HG02763 (cell line): ENCODE measurements at regions not wholly inside any gene's neighbourhood (a gene's known extent, or its start where the extent isn't known, plus 50 kb on each side); places are given as distances from the start of the nearest gene placed in this dataset.

ENCODE experiments used
- ATAC-seq: cut with Tn5 transposase; IDR thresholded peaks from one replicate; pipeline ENCODE4 v1.9.1; 2021; ENCODE audit warnings: mild to moderate bottlenecking, moderate library complexity; ENCODE audit not compliant: unreplicated experiment

DNA sequence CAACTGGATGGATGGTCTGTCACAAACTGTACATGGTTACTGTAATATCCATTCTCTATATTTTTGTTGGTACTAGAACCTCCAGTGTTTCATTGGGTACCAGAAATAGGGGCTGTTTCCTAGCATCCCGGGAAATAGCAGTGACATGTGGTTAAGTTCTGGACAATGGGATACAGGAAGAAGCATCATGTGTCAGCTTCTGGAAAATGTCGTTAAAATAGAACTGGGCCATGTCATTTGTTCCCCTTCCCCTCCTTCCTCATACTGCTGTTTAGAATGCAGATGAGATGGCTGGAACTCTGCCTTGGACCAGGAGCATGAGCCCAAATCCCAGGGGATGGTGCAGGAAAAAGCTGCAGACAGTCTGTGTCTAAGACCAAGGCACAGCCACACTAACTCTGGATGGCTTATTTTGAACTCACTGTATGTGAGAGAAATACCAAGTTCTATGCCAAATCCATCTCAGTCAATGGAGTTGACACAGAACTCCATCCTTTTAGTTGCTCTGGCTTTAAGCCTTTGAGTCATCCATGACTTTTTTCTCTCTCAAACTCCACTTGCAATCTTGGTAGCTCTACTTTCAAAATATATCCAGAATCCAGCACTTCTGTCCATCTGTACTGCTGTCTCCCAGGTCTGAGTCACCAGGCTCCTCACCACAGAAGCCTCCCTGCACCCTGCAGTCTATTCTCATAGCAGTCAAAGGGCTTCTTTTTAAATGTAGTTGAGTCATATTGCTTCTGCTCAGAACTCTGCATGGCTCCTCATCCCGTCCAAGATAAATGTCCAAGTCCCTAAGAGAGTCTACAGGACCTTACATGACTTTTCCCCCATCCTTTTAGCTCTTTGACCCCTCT, 184.2 kb downstream of the NSG2 start:
- ATAC-seq: no peak

DNA sequence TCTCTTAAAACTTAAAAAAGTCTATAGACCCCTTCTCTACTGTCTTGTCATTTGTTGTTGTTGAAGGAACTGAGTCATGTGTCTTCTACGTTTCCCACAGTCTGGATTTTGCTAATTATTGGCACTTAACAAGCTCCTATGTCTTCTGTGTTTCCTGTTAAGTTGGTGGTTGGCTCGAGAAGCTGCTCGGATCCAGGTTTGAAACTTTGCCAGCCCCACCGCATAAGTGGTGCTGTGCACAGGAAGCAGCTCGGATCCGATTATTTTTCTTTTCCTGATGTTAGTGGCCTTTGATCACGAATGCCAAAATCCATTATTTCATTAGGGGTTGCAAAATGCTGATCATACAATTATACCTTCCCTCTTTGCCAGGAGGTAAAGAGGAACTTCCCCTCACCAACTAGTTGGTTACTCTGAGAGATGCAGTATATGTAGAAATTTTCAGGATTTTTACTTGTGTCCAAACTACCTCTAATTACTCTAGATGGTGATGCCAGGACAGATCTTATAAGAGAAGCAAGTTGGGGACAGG, 186.5 kb downstream of the NSG2 start:
- ATAC-seq: no peak

DNA sequence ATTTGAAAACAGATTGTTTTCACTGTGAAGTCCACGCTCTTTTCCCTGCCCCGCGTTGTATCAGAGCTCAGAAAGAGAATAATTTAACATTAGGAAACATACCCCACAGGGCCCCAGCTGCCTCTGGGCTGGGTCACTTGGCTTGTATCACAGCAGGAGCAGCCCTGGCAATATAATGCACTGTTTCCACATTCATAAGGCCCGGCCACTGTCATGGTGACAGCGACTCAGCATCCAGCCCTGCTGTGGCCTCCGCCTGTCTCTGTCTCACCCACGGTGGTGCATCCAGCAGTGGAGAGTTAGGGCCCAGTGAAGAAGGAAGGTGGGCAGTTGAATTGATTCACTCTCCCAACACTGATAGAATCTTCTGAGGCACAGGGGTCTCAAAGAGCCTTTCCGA, 188.9 kb downstream of the NSG2 start:
- ATAC-seq: no peak

DNA sequence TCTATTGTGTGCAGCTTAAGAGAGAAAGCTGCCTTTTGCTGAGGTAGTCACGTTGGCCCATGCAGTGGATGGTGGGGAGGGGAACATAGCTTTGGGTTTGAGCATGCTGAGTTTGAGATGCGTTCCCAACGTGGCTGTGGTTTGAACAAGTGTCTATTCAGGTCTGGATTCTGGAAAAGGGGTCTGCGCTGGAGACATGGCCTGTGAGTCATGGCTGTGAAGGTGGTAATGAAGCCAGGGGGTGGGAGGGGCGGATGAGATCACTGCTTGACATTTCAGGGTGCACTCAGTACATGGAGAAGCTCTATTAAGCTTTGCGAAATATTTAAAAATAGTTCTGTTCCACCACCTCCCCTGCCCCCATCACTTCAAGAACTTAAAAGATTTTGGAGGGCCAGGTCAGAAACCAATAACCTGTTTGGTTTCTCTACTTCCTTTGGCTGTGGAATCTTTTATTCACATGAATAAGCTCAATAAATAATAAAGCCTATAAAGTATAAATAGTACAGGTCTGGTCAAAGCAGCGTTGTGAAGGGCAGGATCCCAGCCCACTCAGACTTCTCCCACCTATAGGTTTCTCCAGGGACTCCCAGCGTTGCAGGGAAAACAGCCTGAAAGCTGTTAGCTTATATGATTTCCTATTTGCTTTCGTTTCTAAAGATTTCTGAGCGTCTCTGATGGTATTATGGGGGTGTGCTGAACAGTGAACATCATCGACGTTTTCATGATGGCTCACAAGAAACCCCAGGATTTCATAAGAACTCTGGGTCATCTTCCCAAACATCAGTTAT, 189.9 kb downstream of the NSG2 start:
- ATAC-seq: no peak

DNA sequence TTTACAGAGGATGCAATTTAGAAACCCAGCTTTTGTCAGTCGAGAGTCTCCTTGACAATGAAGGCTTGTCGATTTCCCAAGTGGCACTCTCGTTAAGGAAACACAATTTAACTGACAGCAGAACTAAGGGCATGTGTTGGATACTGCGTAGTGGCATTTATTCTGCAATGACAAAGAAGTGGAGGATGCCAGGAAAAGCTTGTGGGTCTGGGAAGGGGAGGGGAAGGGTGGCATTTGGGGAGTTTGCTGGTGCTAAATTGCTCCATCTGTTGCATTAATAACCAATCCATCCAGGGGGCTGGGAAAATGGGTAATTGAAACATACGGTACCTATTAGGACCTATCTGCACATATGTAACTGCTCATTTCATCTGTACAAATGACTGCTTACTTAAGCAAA, 190.6 kb downstream of the NSG2 start:
- no peak for ATAC-seq

DNA sequence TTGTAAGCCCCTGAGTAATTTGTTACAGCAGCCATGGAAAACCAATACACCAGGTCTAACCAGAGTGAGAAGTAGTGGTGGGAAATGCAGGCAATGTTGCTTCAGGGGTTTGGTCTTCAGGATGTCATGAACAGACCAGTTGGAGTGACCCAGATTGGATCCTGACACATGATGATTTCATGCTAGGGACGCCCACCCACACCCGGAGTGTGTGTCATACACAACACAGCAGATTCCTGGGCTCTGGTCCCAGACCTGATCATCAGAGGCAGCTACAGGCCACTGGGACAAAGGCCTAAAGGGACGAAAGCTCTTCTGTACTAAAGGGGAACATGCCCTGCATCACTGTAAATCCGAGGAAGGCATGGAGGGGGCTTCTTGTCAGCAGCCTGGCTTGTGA, 194.2 kb downstream of the NSG2 start:
- ATAC-seq: no peak

DNA sequence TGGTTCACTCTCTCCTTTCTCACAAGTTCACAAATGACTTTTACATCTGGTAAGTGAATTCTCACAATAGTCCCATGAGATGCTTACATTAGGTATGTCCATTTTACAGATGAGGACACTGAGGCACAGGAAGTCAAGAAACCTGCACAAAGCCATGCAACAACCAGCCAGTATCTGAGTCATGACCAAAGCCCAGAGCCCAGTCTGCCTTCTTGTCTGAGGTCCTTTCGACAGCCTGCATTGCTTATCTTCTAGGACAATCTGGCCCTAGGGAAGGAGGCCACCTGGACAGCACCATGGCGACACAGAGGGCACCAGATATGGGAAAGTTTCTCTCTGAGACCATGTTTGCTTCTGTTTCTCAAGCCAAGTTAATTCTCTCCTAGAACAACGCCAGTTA, 197.1 kb downstream of the NSG2 start:
- ATAC-seq: no peak

DNA sequence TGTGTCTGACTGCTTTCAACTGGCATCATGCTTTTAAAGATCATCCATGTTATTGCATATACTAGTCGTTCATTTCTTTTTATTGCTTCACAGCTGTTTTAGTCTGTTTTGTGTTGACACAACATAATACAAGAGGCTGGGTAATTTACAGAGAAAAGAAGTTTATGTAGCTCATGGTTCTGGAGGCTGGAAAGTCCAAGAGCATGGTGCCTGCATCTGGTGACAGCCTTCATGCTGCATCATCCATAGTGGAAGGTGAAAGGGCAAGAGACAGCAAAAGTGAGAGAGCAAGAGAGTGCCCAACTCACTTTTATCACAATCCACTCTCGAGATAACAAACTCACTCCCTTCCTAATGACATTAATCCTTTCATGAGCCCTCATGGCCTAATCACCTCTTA, 198.4 kb downstream of the NSG2 start:
- no peak for ATAC-seq

DNA sequence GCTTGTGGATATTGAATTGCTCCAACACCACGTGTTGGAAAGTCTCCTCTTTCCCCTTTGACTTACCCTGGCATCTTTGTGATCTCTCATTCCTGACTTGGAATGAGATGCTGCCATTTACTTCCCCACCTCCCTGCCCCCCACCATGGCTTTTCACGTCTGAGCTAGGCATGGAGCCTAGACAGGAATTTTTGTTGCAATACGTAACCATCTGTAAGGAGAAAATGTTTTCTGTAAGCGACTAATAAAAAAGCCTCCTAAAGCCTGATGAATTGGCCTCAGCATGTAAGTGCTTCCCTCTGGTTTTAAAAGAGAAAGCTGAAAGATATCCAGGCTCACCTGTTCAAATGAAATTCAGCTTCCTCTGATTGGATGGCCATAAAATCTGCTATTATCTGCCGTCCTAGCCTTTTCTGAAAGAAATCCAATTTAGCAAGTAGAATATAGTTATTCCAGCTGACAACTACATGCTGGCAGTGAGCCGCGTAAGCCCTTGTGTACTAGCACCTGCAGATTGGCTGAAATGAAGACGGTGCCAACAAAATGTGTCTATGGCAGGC, 200.1 kb downstream of the NSG2 start:
- no peak for ATAC-seq

DNA sequence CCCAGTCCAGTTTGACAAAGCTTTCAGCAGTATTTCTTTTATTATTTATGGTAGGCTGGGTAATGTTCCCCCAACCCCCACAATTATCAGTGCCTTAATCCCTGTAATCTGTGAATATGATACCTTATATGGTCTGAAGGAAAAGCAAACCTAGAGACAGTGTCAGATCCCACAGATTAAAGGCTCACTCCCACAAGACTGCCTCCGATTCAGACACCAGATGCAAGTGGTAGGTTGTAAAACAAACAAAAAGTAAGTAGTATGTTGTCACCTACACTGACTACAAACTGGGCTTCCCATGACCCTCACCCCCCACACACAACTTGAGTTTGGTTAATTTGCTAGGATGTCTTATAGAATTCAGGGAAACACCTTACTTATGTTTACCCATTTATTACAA, 201.2 kb downstream of the NSG2 start:
- no peak for ATAC-seq

DNA sequence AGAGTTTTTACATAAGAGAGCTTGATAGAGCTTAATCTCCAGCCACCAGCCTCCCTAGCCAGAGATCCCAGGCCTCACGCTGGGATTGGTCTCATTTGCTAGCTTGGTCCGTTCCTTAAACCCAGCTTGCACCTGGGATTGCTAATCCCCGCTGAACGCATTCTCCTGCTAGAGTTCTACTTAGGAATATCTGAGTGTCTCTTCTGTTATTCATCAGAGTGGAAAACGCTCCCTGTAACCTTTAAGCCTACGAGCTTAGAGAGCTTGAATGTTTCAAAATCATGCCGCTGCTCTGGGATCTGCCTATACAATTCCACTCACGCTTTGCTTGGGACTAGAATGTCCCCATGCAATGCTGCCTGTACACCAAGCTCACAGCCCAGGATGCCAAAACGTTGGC, 201.8 kb downstream of the NSG2 start:
- ATAC-seq: no peak

DNA sequence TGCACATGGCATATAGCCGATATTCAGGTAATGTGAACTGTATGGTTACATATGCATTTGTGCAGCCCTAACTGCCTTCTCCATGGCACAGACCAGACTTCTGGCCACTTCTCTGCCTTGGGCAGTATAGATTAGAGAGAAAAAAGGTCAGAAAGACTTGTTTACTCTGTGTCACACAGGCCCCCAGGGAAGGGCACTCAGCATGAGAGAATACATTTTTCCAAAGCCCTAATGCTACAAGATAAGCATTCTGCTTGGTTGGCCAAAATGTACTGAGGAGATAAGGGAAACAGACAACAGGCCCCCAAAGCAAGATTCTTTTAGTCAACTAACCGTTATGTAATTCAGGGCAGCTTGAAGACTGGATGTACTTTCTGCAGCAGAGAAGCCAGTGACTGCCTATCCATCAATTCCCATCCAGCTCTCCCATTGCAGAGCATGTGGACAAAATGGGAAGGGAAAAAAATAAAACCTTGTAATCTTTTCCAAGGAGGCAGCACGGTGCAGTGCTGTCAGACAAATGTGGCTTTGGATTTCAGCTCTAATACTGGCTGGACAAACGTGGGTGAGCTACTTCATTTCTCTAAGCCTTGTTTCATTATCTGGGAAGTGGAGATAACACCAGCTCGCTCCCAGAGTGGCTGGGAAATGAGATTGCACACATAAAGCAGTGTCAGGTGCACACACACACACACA, 205.9 kb downstream of the NSG2 start:
- no peak for ATAC-seq

DNA sequence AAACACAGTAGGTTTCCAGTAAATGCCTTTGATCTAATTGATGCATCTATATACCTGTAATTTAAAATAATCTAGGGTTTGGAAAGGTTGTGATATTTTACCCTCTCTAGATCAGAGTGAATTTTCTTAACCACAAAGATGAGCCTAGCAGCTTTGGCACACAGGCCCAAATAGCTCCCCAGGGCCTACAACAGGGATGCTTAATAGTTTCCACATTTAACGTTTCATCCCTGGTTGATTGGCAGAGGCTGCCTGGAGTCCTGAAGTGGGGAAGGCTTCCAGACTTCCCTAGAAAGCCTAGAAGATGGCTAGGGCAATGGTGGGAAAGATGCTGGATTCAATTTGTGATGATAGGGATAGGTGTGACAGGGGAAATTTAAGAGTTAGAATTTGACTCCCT, 206.6 kb downstream of the NSG2 start:
- no peak for ATAC-seq

DNA sequence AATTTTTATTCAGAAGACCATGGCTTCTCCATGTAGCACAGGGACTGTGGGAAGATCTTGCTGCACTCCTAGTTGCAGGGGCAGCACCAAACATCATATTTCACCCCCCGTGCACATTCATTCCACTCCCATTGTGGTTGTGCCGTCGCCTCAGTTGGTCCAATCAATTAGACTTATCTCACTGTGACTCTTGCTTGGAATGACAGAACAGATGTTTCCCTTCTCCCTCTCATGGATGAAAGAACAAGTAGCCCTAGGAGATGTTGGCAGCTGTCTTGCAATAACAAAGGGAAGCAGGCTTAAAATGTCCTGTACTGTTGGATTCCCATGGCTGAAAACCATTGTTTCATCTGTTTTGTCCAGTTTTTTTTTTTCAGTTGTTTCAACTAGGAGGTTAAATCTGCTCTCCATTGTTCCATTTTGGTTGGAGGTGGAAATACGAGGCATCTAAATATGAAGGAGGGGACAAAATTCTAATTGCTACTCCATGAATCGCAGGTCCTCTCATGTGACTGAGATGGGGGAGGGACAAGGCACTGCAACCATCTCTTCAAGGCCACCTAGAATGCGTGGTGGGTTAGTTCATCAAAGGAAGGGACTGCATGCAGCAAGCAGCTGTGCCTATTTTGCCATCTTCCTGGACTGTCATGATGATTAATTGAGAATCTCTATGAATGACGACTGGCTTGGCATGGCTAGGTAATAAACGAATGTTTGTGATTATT, 214.4 kb downstream of the NSG2 start:
- ATAC-seq: no peak

DNA sequence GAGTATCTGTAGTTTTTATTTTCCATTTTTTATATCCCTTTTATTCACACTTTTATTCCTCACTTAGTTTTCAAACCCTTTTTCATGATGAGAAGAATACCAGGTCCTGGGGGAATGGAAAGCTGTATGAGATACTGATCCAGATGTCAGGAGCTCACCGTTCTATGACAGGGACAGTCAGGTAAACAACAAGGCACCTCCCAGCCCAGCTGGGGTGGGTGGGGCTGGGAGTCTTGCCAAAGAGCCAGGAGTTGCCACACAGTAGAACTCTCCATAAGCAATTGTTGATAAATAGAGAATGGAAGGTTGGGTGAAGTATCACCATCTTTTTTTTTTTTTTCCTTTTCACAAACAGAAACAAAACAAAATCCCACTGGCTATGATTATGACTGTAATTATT, 225.8 kb downstream of the NSG2 start:
- no peak for ATAC-seq

DNA sequence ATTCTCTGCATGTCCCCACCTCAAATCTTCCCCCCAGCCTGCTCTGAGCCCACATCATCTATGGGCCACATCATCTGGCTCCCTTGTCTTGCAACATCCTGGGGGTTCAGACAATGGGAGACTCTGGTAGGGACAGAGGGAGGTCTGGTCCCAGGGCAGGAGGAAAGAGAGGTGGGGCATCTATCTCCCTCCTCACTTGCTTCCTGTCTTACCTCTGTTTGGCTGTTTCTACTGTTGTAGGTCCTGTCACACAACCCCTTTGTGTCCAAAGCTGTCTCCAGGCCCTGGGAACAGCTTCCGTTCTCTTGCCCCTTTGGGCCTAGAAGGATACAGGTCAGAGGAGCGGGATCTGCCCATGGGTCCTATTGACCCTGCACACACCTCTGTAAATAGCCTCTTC, 227.2 kb downstream of the NSG2 start:
- peak; percentile 12 for ATAC-seq

DNA sequence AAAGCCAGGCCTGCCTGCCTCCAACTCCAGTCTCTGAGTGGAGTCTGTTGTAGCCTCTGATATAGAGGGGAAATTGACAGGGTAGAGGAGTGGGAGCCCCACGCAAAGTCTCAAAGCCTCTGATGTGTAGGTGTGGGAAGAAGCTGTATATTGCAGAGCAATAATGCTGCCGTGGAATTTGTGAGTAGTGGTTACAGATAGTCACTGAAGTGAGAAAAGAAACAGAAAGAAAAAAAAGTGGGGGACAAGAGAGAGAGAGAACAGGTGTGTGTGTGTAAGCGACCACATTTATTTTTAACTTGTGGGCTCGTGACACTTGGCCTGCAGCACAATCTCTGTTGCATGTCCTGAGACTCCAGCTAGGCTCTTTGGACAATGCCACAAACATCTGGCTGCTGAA, 227.8 kb downstream of the NSG2 start:
- peak; percentile 92 for ATAC-seq

DNA sequence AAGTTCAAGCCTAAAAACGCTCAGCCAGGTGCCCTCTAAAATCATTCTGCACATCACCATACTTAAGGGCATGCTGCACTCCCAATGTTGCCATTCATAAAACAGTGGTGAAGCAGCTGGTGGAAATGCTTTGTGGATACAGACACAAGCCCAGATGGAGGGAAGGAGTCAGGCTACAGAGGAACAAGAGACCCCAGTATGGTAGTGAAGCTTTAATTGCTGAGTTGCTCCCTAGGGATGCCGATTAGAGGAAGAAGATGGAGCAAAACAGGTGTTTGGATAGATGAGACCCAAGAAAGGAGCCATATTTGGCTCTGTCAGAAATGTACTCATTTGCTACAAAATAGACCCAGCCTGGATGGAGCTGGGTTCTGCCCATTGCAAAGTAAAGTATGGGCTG, 230.5 kb downstream of the NSG2 start:
- no peak for ATAC-seq

DNA sequence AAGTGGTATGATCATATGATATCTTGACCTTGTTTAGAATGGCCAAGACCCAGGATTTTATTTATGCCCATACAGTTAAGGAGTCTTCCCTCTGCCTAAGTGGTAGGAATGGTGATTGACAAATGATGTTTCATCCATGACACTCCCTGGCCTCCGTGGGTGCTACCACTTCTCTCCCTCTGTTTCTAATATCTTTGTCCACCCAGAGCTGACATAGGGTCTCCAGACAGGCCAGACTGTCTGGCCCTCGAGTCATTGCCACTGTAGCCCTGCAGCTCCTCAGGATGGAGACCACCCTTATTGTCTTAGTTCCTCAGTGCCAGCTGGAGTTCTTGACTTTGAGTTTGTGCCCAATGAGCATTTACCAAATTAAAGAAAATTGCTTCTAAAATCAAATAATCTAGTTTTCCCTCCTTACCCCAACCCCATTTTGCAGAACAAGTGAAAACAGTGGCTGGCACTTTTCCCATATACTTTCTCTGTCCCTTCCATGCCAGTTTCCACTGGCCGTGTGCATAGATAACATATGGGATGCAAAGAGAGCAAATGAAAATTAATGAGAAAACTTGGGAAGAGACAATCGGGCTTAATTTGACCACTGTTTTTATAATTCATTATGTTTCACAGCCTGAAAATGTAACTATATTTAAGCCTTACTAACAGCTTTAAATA, 235.7 kb downstream of the NSG2 start:
- ATAC-seq: no peak

DNA sequence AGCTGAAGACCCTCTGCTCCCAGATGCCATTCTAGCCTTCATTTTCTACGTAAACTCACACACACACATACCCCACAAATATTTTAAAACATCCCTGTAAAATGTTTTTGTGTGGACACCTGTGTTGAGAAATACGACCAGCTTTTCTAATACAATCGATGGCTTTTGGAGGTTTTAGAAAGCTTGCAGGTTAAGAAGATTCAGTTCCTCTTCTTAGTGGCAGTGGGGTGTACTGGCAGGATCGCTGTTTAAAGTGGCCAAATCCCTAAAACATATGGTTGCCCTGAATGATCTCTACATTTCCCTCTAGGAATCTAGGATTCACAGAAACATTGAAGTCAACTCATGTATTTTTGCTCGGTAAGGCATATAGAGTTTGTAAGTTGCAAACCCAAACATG, 236.3 kb downstream of the NSG2 start:
- ATAC-seq: no peak
